H1 (cell line): ENCODE measurements at regions not wholly inside any gene's neighbourhood (a gene's known extent, or its start where the extent isn't known, plus 50 kb on each side); places are given as distances from the start of the nearest gene placed in this dataset.

ENCODE experiments used
- CBX5 ChIP-seq: fragments of 300-800, 300-1000 bp; sonication (generic); IDR thresholded peaks from 2 replicates; pipeline ENCODE4 v1.7.1; 2016; ENCODE audit warnings: antibody characterized with exemption, low read length, low read depth

GRCh38 chr14:104388011-104388521, 191.5 kb upstream of the C14orf180 start (continued):
- no peak for TF ChIP-seq CBX5
